GM21723 (cell line): ENCODE measurements at regions not wholly inside any gene's neighbourhood (a gene's known extent, or its start where the extent isn't known, plus 50 kb on each side); places are given as distances from the start of the nearest gene placed in this dataset.

Experiments used
- ATAC-seq: cut with Tn5 transposase; IDR thresholded peaks from one replicate; pipeline ENCODE4 v1.9.1; 2021; ENCODE audit warnings: mild to moderate bottlenecking, moderate library complexity; ENCODE audit not compliant: unreplicated experiment

DNA sequence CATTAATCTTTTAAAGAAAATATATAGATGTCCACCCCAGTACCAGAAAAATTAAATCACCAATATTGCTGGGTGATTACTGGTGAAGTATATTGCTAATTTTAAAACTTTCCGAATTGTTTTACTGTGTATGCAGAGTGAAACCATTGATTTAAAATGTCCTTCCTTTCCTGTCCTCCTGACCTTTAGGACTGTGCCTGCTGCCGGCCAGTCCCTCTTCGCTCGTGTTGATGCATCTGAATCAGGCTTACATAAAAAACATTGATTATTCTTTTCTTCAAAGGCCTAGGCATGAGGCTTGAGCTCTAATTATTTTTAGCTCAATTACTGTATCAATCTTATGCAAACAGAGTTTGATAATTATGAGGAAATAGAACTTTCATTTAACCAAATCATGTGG, 1128.1 kb downstream of the BRINP3 start:
- no peak for ATAC-seq

DNA sequence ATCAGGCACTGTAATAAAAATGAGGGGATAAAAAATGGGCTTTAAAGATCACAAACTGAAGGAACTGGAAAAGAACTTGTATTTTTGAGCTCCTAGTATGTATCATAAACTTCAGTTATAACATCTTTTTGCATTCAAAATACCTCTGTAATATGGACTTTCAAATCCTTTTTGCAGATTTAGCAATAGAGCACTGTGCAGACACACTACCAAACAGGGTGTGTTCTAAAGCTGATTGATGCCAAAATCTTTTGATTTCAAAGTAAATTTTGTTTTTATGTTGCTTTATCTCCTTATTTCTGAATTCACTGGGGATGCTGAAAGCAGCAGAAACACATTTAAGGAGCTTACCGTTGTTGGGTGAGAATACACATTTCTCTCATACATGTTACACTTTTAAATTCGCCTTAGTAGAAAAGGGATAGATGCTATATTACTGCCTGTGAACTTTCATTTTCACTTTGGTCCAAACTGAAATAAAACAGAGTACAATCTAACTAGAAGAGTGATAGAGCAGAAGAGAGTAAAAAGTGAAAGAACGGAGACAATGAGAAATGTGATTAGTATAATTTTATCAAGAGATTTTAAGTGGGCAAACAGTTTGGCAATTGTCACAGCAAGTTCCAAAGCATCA, 1126.6 kb downstream of the BRINP3 start:
- no peak for ATAC-seq

DNA sequence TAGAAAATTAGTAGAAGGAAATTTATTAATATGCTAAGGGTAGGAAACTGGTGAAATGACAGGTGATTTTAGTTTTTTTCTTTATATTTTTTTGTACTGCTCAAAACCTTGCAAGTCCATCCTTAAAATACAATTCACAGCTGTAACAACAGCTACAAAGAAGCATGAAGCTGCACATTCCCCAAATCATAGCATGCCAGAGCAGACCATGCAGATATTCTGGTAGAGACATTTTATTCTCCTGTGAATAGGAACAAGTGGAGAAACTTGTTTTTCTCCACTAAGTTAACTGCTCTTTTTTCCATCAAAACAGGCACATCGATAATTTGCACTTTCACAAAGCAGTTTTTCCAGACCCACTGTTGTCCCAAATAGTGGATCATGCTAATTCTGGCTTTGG, 1125.7 kb downstream of the BRINP3 start:
- no peak for ATAC-seq

DNA sequence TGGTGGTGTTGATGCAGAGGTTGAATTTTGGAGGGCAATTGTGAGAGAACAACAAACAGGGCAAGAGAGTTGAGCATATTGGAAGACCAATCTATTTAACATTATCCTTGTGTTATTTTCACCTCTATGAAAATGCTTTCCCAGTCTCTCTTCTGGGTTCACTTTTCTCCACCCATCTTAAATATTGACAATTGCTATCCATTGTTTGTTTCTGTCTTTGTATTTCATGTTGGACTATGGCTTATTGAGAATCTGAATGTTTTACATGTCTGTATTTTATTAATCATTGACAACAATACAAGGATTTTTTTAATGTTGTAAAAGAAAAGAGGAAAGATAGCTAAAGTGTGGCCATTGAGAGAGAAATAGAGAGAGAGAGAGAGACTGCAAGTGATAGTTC, 1121.5 kb downstream of the BRINP3 start:
- ATAC-seq = no peak

DNA sequence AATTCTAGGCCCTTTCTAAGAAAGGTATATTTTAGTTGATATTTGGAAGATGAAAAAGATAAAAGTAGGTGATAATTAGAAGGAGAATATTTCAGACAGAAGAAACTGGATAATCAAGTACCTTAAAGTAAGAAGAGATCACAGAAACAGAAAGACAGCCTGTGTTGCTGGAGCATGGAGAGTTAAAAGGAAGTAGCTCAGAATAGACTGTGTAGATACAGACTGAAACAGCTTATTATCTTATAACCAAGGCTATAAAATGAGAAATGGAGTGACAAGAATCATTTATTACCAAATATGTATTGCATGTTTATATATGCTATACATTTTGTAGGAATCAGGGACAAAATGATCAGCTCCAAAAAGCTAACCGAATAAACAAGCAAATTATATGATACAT, 1120.3 kb downstream of the BRINP3 start:
- ATAC-seq = no peak

DNA sequence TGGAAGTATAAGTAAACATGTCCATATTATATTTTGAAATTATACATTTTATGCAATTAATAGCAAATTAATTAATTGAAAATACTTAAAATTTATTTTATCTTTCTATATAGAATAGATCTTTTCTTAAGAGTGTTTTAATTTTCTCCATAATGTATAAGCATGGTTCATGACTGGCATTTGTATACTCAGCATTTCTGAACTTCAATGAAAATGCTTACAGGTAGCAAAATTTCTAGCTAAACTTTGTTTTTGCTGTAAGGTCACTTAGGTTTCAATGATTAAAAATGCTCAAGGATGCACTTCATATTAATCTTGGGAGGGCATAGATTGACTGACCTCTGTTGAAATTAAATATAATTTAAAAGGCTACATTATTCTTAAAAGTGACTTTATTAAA, 1108.1 kb downstream of the BRINP3 start:
- ATAC-seq = no peak

DNA sequence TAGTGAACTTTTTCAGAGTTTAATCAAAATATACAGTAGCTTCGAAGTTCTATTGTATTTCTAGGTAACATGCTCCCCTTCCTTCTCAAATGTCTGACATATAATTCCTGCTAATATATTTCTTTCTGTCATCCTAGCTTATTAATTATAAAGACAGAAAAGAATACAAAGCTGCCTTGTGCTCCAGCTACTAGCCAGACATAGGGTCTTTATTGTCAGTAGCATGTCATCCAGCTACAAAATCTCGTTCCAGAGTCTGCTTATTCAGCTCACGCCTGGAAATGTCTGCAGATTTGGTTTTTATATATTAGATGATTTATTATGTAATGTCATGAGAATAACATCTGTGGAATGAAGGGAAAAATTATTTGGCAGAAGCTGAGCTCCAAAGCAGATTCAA, 1102.8 kb downstream of the BRINP3 start:
- ATAC-seq = no peak

DNA sequence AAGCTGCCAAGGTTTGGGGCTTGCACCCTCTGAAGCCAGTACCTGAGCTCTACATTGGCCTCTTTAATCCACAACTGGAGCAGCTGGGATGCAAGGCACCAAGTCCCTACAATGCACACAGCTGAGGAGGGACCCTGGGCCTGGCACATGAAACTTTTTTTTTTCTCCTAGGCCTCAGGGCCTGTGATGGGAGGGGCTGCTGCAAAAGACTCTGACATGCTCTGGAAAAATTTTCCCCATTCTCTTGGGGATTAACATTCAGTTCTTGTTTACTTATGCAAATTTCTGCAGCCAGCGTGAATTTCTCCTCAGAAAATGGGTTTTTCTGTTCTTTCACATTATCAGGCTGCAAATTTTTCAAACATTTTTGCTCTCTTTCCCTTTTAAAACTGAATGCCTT, 1072.2 kb downstream of the BRINP3 start:
- ATAC-seq = no peak

DNA sequence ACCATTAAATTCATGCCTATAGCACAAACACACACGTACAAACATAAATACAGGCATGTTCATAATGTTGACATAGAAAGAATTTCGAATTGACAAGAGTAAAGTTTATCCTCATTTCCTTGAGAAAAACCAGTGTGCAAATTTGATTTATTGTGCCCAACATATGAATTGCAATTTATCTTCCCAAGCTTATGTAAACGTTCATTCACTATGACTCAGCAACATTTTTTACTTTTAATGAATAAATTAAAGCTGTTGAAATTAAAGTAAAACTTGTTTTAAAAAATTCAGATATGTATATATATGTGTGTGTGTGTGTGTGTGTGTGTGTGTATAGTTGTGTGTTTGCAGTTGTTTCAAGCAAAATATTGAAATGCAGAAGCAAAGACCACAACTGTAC, 1067.9 kb downstream of the BRINP3 start:
- no peak for ATAC-seq

DNA sequence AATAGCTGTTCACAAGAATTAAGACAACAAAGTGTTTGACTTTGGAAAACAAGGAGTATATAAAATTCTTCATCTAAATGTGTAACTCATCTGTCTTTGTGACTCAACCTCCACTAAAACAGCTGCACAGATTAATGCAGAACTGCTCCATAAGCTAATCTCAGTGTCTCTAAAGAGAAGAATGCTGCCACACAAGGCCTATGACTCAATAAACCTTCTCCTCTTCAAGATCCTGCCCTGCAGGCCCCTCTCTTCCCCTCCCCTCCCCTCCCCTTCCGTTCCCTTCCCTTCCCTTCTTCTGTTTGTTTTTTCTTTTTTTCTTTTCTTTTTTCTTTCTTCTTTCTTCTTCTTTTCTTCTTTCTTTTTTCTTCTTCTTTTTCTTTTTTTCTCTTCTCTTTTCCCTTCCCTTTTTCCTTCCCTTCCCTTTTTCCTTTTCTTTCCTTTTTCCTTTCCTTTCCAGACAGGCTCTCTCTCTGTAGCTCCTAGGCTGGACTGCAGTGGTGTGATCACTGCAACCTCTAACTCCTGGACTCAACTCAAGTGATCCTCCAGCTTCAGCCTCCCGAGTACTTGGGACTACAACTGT, 1052.8 kb downstream of the BRINP3 start:
- ATAC-seq = no peak

DNA sequence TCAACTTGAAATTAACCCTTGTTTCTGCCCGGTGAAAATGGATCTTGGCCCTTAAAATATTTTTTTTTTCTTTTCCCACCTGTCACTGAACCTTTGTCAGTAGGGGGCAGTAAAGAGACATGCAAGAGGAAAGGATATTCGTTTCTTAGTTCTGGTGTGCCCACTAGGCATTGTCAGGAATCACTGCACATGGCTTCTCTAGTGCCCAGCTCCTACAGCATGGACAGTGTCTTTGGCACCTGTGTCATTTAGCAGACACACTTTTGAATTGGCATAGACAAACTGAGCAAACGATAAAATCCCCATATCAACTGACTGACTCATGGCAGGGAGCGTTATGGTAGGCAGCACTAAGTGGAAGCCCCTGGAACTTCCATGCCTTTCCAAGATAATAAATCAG, 1048.1 kb downstream of the BRINP3 start:
- no peak for ATAC-seq

DNA sequence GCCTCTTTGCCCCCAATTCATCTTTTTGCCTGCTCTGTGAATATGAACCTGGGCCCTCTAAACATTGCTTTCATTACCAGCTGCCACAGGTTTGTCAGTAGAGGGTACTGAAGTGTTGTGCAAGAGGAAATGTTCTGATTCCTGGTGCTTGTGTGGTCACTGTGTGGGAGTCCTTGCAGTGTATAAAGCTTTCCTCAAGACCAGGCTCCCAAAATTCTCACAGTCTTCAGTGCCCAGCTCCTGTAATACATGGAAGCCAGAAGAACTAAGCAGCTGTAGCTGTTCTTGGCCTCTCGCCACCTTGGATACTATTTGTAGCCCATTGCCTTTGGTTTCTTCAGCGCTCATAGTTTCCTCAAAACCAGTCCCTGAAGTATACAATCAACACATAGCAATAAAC, 1046.2 kb downstream of the BRINP3 start:
- ATAC-seq = no peak

DNA sequence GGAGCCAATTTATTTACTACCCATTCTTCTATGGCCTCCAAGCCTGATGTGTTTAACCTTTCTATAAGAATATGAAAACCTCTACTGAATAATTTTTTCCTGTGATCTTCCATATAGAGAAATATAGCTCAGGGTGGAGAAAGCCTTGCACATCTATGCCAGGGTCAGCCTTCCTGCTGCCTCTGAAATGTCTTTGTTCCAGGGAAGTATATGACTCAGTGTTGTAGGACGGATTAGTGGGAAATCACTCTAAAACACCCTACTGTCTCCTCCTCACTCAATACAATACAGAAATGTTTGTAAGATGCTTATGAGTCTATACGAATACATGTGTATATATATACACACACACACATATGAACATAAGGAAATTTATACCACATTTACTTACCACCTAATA, 1044.9 kb downstream of the BRINP3 start:
- no peak for ATAC-seq

DNA sequence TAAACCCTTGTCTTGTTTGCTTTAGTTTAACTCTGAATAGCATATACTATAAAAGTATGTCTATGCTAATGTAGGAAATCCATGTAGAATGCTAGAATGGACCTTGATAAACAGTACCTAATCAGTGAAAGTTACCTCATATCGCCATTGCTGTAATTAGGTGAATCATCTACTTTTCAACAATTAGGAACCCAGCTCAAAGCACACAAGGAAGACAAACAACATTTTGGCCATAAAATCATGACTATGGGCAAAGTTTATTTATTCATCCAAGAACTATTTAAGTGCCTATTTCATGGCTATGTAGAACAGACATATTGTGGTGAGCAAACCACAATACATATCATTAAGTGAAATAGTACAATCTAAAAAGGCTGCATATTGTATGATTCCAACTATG, 1043.2 kb downstream of the BRINP3 start:
- no peak for ATAC-seq

DNA sequence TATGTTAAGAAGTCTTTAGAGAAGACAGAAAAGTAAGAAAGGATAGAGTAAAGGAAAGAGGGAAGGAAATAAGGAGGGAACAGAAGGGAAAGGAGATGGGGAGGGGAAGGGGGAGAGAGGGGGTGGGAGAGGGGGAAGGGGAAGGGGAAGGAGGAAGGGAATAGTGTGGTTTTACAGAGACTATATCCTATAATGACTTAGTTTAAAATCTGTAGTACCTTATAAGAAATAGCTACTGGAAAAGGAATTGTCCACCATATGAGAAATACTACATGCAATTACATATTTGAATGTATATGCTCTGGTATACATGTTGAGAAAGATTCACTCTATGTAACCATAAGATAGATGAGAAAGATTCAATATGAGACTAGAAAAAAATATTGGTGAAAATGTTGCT, 1042.3 kb downstream of the BRINP3 start:
- no peak for ATAC-seq

DNA sequence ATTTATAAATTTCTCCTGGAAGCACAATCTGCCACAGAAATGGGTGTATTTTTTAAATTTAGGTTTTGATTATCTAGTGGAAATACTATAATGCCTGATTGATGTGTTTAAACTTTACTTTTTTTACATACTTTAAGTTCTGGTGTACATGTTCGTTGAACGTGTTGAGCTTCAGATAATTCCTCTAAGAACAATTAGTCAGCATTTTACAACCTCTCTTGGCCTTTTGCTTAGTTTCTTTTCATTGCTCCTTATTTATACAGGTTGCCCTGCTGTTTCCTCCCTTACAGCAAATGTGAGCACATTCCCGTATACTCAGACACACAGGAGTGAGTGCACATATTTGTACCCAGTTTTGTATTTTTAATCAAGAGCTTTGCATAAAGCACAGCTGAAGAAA, 1038.9 kb downstream of the BRINP3 start:
- ATAC-seq = no peak

DNA sequence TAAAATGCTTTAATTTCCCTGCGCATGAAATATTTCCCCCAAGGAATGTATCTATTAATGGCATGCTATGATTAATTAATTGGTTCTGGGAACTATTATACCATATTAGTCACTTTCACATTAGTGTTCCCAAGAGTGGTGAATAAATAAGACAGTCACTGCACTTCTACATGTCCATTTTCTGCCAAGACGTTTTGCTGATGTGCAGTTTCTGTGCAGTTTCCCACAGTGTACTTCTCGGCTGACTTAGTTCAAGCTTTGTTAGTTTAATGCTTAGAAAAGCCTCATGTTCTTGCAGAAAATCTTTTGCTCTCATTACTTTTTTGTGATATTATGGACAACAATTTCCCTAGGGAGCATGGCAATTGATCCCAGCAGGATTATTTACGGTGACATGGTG, 1014.5 kb downstream of the BRINP3 start:
- ATAC-seq = no peak

DNA sequence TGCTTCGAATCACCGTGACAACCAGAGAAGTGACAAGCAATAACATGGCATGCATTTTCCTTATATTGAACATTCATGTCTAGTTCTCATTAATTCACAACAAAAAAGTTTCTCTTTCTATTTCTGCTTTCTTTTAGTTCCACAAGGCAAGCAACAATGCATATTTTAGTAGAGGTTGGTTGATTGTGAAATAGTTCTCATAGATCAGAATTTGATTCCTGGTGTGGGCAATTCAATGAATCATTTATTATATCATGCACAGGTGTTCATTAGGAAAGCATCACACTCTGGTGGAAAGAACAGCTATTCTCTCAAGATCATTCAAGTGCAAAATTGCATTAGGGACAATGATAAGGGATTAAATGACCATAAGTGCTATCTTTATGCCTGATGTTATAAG, 980.9 kb downstream of the BRINP3 start:
- ATAC-seq = no peak

DNA sequence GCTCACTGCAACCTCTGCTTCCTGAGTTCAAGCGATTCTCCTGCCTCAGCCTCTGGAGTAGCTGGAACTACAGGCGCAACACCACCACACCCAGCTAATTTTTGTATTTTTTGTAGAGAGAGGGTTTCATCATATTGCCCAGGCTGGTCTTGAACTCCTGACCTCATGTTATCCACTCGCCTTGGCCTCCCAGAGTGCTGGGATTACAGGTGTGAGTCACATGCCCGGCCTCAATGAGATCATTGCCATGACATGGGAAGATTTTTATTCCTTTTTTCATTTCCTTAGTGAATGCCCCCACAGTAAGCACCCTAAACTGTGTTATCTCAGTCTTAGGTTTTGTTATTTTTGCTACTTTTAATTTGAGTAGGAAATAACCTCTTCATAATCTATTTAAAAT, 977.9 kb downstream of the BRINP3 start:
- ATAC-seq = no peak

DNA sequence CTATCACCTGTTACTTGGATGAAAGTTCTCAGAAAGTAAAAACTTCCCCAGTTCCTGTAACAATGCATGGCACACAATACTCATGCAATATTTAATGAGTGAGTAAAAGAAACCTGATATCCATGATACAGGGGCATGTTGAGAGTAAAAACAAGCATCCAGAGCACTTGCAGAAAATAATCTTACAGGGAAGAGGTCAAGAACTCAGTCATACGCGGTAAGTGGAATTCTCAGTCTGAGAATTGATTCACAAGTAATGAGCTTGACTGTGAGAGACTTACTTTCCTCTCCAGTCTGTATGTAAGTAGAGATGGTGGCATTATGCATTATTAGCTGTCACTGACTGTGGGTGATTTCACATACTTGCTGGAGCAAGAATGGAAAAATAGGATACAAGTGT, 976.9 kb downstream of the BRINP3 start:
- no peak for ATAC-seq

DNA sequence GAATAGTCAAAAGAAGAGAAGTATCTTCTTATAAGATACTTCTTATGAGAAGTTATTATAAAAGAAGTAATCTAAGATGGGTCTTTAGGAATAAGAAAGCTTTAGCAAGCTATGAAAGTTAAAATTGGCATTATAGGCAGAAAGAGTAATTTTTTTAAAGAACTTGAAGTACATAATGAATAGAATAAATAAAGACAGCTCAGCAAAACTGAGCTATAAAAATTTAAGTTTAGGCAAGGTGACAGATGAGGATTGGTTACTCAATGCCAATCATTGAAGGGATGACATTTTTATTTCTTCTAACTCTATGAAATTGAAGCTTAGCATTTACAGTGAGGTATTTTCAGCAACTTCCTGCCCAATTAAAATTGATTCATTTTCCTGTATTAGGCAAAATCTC, 966.8 kb downstream of the BRINP3 start:
- no peak for ATAC-seq

DNA sequence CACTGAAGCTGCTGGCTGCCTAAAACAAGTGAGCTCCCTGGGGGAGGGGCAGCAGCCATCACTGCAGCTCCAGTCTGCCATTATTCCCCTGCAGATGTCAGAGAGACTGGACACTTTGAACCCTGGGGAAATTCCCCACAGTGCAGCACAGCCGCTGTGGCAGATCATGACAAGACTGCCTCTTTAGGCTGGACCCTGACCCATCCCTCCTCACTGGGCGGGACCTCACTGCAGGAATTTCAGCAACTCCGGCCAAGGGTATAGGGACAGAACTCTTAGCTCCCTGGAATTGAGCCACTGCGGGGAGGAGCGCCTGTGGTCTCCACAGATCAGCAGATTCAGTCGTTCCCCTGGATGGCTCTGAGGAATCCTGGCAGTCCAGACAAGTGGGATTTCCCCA, 964.6 kb downstream of the BRINP3 start:
- ATAC-seq = no peak

DNA sequence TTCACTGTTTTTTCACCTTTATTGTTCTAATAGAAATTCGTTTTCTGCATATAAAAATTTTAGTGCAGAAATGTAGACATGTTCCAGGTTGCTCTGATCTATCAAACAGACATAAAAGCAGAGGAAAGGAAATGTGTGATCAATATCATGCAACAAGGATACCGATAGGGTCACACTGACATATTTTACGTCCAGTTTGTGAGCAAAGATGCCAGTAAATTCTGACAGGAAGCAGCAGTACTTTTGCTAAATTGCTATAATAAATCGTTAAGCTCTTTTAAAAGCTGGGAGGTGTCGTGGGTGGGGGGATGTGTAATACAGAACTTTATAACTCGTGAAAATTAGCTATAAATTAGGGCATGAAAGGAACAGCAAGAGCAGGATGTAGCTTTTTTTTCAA, 955.2 kb downstream of the BRINP3 start:
- no peak for ATAC-seq
